GM12892 (cell line): ENCODE measurements at regions not wholly inside any gene's neighbourhood (a gene's known extent, or its start where the extent isn't known, plus 50 kb on each side); places are given as distances from the start of the nearest gene placed in this dataset.

ENCODE experiments used
- POLR2A ChIP-seq: IDR thresholded peaks from 2 replicates; pipeline ENCODE4 v1.6.1; 2011; ENCODE audit warnings: low read depth, low read length, control low read depth
- POLR2AphosphoS5 ChIP-seq: IDR thresholded peaks from 2 replicates; pipeline ENCODE4 v1.6.1; 2011; ENCODE audit warnings: low read depth, low read length, control low read depth

- TF ChIP-seq POLR2A (no peak), POLR2AphosphoS5 (no peak)
Observed at GRCh38 chr13:64438084-64438483, 2792.1 kb downstream of the PCDH9 start.
